BE2C (cell line): ENCODE measurements at regions not wholly inside any gene's neighbourhood (a gene's known extent, or its start where the extent isn't known, plus 50 kb on each side); places are given as distances from the start of the nearest gene placed in this dataset.

ENCODE experiments used
- DNase-seq: peaks from one replicate; pipeline ENCODE4 v3.0.0-alpha.2; 2020
- H3K27me3 ChIP-seq: fragments of 250-450 bp; sonication (Bioruptor Pico); 2 replicates; pipeline ENCODE4 v1.5.1; 2020; ENCODE audit warnings: mild to moderate bottlenecking
- H3K36me3 ChIP-seq: fragments of 250-450 bp; sonication (Bioruptor Pico); 2 replicates; pipeline ENCODE4 v1.5.1; 2020; ENCODE audit warnings: mild to moderate bottlenecking
- H3K4me1 ChIP-seq: fragments of 250-450 bp; sonication (Bioruptor Pico); 2 replicates; pipeline ENCODE4 v1.5.1; 2020
- H3K4me3 ChIP-seq: 2 replicates; pipeline ENCODE4 v1.5.1; 2011; ENCODE audit warnings: low read depth, low read length
- H3K9me3 ChIP-seq: fragments of 250-450 bp; sonication (Bioruptor Pico); 2 replicates; pipeline ENCODE4 v1.5.1; 2020
- TF ChIP-seq, protein P1 (sequence below): IDR thresholded peaks from 2 replicates; pipeline ENCODE4 v1.5.1; 2012; ENCODE audit warnings: mild to moderate bottlenecking, low read depth, low read length

DNA sequence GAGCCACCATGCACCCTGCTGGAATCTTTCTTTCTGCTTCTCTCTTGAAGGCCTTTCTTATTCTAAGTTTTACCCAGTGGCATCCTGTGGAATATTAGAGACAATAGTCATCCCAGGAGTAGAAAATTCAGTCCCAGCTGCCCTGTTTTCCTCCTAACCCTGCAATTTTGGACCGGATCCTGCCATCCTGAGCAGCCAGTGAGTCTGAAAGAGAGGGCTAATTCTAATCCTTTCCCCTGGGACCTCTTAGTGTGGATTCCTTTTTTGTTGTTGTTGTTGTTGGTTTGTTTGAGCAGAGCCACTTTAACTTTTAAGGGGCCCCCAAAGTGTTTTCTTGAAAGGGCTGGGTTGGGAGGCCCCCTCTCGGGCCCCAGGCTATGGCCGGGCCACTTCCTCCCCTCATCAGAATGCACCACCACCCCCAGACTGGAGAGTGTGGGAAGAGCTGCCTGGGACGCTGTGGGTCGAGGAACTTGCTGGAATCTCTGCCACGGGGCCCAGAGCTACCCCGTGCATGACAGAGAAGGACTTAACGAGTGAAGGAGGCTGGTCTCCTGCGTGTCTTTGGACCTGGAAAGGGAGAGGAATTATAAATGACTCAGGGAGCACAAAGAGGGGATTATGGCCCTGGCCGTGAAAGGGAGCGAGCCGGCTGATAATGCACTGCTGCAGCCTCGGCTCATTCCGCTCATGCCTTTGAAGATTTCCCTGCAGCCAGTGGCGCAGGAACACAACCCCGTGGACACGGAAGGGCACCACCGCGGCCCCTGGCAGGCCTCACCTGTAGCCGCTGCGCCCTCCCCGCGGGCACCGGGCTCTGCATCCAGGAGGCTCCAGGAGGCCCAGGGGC is 81.0 kb upstream of the AKT3 start:
- no peaks in the 10 kb centered on the region for H3K4me1 ChIP-seq
- TF ChIP-seq, protein P1, sequence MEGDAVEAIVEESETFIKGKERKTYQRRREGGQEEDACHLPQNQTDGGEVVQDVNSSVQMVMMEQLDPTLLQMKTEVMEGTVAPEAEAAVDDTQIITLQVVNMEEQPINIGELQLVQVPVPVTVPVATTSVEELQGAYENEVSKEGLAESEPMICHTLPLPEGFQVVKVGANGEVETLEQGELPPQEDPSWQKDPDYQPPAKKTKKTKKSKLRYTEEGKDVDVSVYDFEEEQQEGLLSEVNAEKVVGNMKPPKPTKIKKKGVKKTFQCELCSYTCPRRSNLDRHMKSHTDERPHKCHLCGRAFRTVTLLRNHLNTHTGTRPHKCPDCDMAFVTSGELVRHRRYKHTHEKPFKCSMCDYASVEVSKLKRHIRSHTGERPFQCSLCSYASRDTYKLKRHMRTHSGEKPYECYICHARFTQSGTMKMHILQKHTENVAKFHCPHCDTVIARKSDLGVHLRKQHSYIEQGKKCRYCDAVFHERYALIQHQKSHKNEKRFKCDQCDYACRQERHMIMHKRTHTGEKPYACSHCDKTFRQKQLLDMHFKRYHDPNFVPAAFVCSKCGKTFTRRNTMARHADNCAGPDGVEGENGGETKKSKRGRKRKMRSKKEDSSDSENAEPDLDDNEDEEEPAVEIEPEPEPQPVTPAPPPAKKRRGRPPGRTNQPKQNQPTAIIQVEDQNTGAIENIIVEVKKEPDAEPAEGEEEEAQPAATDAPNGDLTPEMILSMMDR: no peak
- no peaks in the 10 kb centered on the region for H3K27me3 ChIP-seq
- H3K36me3 ChIP-seq: no peaks in the 10 kb centered on the region
- no peak overlapping the region for H3K4me3 ChIP-seq
- H3K9me3 ChIP-seq: no peaks in the 10 kb centered on the region
- no peak for DNase-seq

DNA sequence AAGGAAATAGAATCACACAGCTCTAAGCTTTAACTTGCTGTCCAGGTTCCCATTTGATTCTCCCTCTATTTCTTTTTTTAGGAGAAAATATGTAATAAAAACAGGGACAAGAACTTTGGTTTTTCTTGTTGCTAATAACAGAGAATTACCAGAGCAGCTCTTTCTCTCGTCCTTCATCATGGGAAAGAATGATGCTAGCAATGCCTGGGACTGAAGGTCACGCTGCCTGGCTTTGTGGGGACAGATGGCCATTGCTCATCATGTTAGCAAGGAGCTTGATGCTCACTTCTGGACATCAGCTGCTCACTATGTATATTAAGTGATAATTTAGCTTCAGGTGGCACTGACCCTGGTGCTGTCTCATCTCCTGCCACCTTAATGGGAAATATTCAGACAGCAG is 77.3 kb upstream of the AKT3 start:
- H3K4me1 ChIP-seq: no peaks in the 10 kb centered on the region
- no peak overlapping the region for H3K4me3 ChIP-seq
- H3K27me3 ChIP-seq: no peaks in the 10 kb centered on the region
- DNase-seq: no peak
- TF ChIP-seq, protein P1: no peak
- H3K36me3 ChIP-seq: no peaks in the 10 kb centered on the region
- no peaks in the 10 kb centered on the region for H3K9me3 ChIP-seq

DNA sequence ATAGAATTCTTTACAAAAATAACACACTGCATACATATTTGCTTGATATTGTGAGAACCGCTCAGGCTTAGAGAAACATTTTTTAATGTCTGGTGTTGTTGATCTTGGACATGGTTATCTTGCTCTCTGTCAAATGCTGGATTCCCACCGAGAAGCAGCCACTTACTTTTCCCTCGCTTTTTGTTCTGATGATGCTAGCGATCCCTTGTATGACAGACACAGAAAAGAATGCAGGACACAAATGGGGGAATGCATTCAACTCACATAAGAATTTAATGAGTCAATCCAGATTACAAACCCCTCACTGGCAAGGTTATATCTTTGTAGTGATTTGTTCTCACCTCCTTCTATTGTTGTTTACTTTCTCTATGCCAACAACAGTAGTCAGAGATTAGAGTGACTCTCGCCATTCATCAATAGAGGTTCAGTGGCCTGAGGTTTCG is 76.8 kb upstream of the AKT3 start:
- DNase-seq: no peak
- no peaks in the 10 kb centered on the region for H3K9me3 ChIP-seq
- TF ChIP-seq, protein P1: no peak
- no peaks in the 10 kb centered on the region for H3K27me3 ChIP-seq
- no peaks in the 10 kb centered on the region for H3K36me3 ChIP-seq
- H3K4me1 ChIP-seq: no peaks in the 10 kb centered on the region
- H3K4me3 ChIP-seq: no peak overlapping the region

DNA sequence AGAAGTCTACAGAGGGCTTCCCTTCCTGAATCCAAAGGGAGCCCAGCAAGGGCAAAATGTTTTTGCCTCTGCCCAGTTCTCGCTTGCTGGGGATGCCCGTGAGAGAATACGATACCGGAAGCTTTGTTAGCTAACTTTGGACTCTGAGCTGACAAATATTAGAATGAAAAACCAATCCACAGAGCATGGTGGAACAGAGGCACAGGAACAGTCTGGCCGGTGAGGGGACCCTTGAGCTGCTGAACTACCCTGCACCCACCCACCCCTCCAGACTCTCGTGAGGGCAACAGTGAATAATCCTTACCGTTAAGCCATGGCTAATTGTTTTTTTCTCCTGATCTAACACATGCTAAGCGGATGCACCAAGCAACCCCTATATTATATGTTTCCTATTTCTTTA is 76.3 kb upstream of the AKT3 start:
- Histone ChIP-seq H3K36me3 (no peaks in the 10 kb centered on the region), H3K27me3 (no peaks in the 10 kb centered on the region), H3K4me3 (no peak overlapping the region), H3K9me3 (no peaks in the 10 kb centered on the region), H3K4me1 (no peaks in the 10 kb centered on the region)
- TF ChIP-seq, protein P1: no peak
- no peak for DNase-seq

DNA sequence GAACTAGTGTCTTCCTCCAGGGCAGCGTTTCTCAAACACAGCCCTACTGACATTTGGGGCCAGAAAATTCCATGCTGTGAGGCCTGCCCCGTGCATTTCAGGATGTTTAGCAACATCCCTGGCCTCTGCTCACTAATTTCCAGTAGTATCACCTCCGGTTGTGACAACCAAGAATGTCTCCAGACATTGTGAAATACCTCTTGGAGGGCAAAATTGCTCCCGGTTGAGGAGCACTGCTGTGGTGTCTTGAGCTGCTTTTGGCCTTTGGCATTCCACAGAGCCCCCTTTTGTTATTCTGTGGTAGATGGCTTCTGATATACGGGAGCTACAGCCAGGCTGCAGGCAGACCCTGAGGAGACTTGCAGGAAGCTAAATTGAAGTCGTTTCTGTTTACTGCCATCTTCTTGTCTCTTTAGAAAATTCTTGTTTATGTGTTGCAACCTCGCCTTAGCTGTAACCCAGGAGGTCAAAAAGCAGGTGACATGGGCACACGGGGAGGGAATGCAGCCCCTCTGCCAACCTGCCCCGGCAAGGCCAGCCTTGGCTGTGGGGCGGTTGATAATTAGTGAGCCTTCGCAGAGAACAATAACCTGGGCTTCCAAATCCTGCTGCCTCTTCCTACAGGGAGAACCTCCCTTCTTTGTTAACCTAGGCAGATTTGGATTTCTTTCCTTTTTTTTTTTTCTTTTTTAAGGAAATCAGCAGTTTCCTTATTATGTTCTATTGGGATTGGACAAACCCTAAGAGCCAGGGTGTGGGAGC is 74.7 kb upstream of the AKT3 start:
- no peak for DNase-seq
- TF ChIP-seq, protein P1: no peak
- H3K9me3 ChIP-seq: no peaks in the 10 kb centered on the region

DNA sequence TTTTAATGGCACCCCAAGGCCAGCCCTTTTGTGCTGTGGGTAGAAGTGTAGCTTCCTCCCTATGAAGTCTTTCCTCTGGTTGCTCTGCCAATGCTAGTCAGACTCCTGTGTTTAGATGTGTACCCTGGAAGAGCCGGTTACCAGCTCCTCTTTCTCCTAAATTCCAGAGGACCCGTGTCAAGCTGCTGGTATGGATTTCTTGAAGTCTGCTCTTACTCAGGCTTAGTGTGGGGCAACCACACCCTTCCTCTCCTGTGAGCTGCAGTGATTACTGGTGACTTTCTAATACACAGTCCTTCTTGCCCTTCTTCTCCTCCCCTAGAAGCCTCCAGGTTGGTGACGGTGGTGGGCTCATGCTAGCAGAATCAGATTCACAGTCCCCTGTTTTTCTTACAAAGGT is 74.1 kb upstream of the AKT3 start:
- Histone ChIP-seq H3K36me3 (no peaks in the 10 kb centered on the region), H3K4me1 (no peaks in the 10 kb centered on the region), H3K9me3 (no peaks in the 10 kb centered on the region), H3K27me3 (no peaks in the 10 kb centered on the region), H3K4me3 (no peak overlapping the region)
- DNase-seq: no peak
- TF ChIP-seq, protein P1: no peak

More for the DNA sequence above, 74.7 kb upstream of the AKT3 start:
- Histone ChIP-seq H3K27me3 (no peaks in the 10 kb centered on the region), H3K4me1 (no peaks in the 10 kb centered on the region), H3K4me3 (no peak overlapping the region), H3K36me3 (no peaks in the 10 kb centered on the region)
